Inflammatory macrophage (primary cell): ENCODE measurements at regions not wholly inside any gene's neighbourhood (a gene's known extent, or its start where the extent isn't known, plus 50 kb on each side); places are given as distances from the start of the nearest gene placed in this dataset.

Source experiments
- DNase-seq, 2 donors: peaks; one replicate each; pipeline ENCODE4 v3.0.0-alpha.2; 2020 to 2022

DNA sequence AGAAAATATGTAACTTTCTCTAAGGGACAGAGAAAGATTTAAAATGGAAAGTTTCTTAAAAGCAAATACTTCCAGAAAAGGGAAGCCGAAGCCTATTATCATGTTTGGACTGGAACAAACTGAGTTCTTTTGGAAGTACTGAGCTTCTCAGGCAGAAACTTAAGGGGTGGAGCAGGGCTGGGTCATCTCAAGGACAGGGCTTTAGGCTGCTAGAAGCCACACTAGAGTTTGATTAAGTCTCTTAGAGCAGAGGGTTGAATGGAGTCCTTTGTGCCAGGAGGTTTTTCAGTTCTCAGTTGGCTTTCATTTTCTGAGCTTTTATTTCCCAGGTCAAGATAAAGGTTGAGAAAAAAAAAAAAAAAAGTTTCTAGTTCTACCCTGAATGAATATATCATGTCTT, 432.7 kb downstream of the SLITRK5 start:
- no peak for DNase-seq

DNA sequence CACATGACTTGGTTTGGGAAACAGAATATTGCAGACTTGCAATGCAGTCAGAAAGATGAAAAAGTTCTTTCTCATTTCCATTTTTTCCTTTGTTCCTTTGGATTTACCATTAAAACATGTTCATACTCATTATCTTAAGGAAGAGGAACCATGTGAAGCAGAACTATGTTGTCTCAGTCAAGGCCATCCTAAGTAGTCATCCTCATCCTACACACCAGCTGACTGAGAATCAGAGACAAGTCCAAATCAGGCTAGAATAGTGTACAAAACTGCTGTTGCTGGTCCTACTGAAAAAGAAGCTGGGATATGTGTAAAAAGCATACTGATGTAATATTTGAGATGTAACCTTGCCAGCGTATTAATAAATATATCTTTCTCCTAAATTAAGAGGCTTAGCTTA, 433.4 kb downstream of the SLITRK5 start:
- DNase-seq: peak; percentile 52 to 73

- no peak for DNase-seq
Measured at GRCh38 chr13:88107570-88107969, 436.4 kb downstream of the SLITRK5 start.

DNA sequence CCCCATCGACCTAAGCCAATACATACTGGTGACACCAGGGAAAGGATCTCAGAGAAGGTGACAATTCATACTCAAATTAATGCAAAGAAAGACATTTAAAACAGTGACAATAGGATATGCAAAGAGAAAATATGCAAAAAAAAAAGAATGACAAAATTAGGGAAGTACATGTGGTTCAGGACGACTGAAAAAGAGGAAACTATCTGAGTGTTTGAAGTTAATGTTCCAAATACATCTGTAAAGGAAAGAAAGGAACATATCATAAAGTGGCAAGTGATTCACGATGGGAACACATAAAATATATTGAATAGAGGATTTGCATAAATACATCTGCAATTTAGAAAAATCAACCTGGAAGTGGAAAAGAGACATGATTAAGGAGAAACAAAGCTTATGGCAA, 441.4 kb downstream of the SLITRK5 start:
- no peak for DNase-seq

GRCh38 chr13:88115976-88116375, 444.8 kb downstream of the SLITRK5 start:
- DNase-seq: no peak

DNA sequence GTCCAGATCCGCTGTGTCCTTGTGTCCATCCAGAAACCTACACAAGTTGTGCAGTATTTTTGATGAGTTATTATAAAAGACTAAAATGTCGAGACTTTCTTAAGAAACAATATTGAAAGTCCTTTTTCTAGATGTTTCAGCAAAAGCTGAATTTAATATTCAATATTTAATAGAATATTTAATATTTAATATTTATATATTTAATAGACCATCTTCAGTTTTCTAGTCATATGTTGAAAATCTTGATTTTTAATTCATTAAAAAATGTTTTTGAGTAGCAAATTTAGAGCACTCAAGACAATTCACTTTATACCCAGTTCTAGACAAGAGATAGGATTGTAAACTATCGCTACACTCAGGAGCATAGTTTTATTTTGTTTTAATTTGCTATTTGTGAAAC, 447.8 kb downstream of the SLITRK5 start:
- DNase-seq: no peak

DNA sequence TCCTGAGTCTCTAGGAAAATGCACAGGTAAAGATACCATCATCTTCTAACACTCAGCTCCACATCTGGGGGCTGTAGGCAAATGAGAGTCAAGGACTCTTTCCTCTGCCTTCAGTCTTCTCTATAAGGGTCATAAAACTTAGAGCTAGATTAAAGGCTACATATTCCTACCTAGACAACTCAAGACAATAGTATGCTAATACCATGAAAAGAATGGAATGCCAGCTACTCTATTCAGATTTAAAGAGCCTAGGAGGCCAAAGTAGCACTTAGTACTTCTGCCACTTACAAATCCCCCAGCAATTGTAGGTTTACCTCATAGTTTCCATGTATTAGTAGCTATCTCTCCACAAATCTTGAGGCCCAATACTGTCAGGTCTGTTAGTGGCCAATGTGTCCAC, 453.0 kb downstream of the SLITRK5 start:
- no peak for DNase-seq

DNA sequence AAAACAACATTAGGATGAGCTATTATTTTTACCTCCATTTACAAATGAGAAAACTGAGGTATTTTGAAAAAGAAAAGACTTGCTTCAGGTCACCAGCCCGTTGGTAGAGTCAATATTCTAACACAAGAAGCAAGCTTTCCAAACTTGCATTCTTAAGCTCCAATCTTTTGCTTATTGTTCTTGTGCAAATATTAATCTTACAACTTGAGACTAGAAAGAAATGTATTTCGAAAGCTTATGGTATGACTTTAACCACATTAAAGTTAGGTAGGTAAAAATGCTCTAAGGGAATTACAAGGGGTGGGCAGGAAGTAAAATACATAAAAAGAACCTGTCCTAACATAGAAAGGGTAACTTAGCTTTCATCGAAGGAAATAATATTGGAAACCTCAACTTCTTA, 453.9 kb downstream of the SLITRK5 start:
- no peak for DNase-seq

DNA sequence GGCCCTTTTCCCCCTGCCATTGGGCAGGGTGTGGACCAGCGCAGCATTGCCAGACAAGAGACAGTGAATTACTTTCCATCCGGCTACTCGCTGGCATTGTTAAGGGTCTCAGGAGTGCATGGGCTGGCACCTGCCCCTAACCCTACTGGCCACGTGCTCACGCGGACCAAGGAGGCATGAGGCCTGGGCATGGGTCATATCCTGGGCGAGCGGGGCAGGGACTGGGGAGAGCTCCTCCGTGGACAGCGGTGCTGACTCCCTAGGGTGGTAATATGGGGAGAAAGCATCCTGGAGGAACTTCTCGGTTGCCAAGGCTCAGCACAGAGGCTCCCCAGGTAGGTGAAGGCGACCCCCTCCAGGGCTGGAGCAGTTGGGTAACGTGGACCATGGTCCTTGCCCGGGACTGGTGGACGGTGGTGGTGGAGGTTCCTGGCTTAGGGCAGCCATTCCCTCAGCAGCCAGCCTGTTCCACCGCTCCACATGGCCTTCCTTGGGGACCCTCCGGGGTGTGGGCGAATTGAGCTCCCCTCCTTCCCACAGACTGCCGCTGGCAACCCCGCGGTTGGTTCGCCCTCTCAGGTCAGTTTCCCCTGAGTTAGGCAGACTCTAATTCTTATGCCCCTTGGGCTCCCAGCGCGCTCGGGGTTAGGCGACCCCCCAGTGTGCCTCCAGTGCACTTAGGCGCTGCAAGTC, 465.1 kb downstream of the SLITRK5 start:
- DNase-seq: no peak

GRCh38 chr13:88142653-88143052, 471.5 kb downstream of the SLITRK5 start:
- DNase-seq: no peak

- DNase-seq: no peak
Measured at GRCh38 chr13:88144580-88144979, 473.4 kb downstream of the SLITRK5 start.

GRCh38 chr13:88153353-88153752, 482.2 kb downstream of the SLITRK5 start:
- DNase-seq: no peak

DNA sequence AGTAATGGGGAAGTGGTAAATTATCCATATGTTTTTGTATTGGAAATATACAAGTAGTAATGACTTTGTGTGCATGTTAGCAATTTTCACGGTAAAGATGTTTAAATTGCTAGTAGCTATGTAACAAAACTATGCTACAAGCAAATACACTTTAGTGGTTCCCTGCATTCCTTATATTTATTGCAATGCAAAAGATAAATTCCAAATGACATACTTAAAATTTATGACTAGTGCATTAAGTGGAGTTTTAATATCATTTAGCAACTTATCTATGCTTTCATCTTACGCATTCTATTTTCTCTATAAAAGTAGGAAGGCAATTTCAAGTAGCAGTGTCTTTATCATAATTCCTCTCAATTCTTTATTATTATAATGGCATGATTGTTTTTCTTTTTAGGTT, 482.8 kb downstream of the SLITRK5 start:
- DNase-seq: no peak

DNA sequence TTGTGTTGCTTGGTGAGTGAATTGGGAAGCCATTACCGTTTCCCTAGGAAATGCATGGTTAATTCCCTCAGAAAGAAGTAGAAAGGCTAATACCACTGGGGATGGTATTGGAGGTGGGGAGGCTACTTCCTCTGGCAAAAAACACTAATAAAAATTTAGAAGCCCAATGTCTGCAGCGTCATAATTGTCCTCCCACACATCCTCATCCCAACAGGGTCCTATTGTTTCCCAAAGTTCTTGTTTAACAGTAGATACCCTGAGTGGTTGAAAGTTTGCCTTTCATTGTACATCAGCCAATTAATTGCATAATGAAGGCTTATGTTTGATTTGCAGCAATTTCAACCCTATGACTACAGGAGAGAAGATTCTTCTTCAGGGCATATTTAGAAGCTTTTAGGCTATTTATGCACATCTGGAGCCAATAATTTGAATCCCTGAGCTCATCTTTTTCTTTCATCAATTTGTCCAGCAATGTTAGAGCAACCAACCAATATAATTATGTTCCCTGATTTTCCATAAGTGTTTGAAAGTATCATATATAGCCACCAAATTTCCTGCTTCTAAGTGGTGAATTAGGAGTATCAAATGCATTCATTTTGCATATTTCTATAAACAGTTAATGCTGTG, 491.0 kb downstream of the SLITRK5 start:
- DNase-seq: no peak

- no peak for DNase-seq
Measured at GRCh38 chr13:88176231-88176630, 505.1 kb downstream of the SLITRK5 start.

GRCh38 chr13:88183440-88183839, 512.3 kb downstream of the SLITRK5 start:
- DNase-seq: no peak

GRCh38 chr13:88188986-88189385, 517.8 kb downstream of the SLITRK5 start:
- DNase-seq: no peak

GRCh38 chr13:88189728-88190127, 518.6 kb downstream of the SLITRK5 start:
- DNase-seq: no peak

DNA sequence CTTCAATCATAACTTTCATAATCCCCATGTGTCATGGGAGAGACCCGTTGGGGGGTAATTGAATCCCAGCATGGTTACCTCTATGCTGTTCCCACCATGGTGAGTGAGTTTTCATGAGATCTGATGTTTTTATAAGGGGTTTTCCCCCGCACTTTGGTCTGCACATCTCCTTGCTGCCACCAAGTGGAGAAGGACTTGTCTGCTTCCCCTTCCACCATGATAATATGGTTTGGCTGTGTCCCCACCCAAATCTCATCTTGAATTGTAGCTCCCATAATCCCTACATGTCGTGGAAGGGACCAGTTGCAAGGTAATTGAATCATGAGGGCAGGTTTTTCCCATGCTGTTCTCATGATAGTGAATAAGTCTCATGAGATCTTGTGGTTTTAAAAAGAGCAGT, 524.9 kb downstream of the SLITRK5 start:
- no peak for DNase-seq

DNA sequence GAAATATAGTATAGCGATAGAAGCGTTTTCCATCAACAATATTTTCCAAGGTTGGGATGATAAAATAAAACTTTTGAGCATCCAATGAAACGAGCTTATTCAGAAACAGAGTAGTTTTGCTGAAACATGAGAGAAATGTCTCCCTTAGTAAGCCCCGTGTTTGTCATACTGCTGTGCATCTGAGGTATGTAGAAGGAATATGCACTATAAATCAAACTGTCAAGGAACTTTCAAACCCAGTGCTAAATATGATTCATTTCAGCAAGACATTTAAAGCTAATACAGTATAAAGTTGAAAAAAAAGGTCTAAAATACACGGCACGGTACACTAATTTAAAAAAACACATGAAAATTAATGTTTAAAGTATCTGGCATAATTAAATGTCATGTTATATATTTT, 546.2 kb downstream of the SLITRK5 start:
- DNase-seq: no peak

DNA sequence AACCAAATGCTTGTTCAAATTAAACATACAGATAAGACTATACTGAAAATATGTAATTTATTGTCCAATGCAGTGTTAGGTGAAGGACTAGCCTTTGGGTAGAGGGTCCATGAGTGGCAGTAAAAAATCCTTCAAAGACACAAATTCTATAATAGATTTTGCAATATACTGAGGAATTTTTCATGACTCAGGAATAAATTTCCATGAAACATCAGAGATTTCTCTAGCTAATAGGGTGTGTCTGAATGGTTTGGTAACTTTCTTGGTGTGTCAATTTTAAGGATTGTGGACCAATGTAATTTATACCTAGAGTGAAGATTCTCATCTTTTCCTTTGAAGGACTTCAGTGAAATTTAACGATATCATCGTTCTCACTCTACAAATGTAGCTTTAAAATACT, 546.7 kb downstream of the SLITRK5 start:
- no peak for DNase-seq

DNA sequence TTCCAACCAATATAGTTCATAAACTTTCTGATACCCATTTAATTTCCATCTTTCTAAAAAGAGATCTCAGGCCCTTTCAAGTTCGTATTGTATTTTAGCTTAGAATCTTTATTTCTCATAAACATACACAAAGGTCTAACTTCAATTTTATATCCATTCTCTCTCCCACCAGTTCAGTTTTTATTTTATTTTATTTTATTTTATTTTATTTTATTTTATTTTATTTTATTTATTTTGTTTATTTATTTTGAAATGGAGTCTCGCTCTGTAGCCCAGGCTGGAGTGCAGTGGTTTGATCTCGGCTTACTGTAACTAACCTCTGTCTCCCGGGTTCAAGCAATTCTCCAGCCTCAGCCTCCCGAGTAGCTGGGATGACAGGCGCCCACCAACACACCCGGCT, 552.8 kb downstream of the SLITRK5 start:
- DNase-seq: no peak

DNA sequence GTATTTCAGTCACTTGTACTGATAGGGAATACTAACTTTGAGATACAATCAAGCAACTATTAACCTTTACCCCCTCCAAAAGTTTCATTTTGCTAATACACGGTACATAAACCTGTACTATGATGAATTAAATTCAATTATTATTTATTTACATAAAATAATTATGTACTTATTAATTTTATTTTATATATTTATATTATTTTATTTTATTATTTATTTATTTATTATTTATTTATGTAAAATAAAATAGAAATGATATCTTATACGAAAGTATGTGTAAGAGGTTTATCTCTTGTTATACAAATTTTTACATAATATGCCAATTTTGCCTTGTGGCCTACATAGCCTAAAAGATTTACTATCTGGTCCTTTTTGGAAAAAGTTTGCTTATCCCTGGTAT, 564.3 kb downstream of the SLITRK5 start:
- no peak for DNase-seq

GRCh38 chr13:88246239-88246638, 575.1 kb downstream of the SLITRK5 start:
- no peak for DNase-seq

GRCh38 chr13:88248393-88248792, 577.2 kb downstream of the SLITRK5 start:
- no peak for DNase-seq
